PC-9 (cell line): ENCODE measurements at regions not wholly inside any gene's neighbourhood (a gene's known extent, or its start where the extent isn't known, plus 50 kb on each side); places are given as distances from the start of the nearest gene placed in this dataset.

Source experiments
- BruUV-seq: library from RNA; stranded (reverse); fragments of 400-500 nt; replicated peaks from 2 replicates; lab custom pipeline; 2021; lab: Mats Ljungman, UMichigan
- CTCF ChIA-PET: fragments of 300-600 bp; sonication (Branson Sonifier 250); formaldehyde crosslinking; loops from one replicate; lab custom pipeline; 2022; ENCODE audit warnings: antibody characterized with exemption; lab: Charles Lee
- POLR2A ChIA-PET: fragments of 300-600 bp; sonication (Branson Sonifier 250); formaldehyde crosslinking; loops from one replicate; lab custom pipeline; 2022; ENCODE audit warnings: antibody characterized with exemption; ENCODE audit not compliant: unreplicated experiment; lab: Charles Lee
- DNase-seq, 2 experiments: peaks; one replicate each; pipeline versions ENCODE4 v3.0.0 to v3.0.0-alpha.2; 2015 to 2022; ENCODE audit warnings: mixed read lengths in 1 of 2
- H2AFZ ChIP-seq: fragments of 200-600 bp; sonication (generic); 2 replicates; pipeline ENCODE4 v1.8.1; 2017; ENCODE audit warnings: antibody characterized with exemption
- H3F3A ChIP-seq: fragments of 200-600 bp; sonication (generic); 2 replicates; pipeline ENCODE4 v1.8.1; 2017; ENCODE audit warnings: antibody characterized with exemption, mild to moderate bottlenecking, low read depth; ENCODE audit not compliant: insufficient read depth
- H3K27ac ChIP-seq: fragments of 200-600 bp; sonication (generic); 2 replicates; pipeline ENCODE4 v1.6.1; 2016; ENCODE audit warnings: mixed run types
- H3K27me3 ChIP-seq: fragments of 200-600 bp; sonication (generic); 2 replicates; pipeline ENCODE4 v1.6.1; 2016; ENCODE audit warnings: low read depth, mixed run types; ENCODE audit not compliant: insufficient read depth
- H3K36me3 ChIP-seq: fragments of 200-600 bp; sonication (generic); 2 replicates; pipeline ENCODE4 v1.6.1; 2016; ENCODE audit warnings: low read depth, mixed run types
- H3K4me1 ChIP-seq: fragments of 200-600 bp; sonication (generic); replicated peaks from 2 replicates; pipeline ENCODE4 v1.6.1; 2016; ENCODE audit warnings: mixed run types; ENCODE audit not compliant: insufficient read depth
- H3K4me2 ChIP-seq: fragments of 200-600 bp; sonication (generic); 2 replicates; pipeline ENCODE4 v1.6.1; 2017; ENCODE audit warnings: mixed run types
- H3K4me3 ChIP-seq: fragments of 200-600 bp; sonication (generic); 2 replicates; pipeline ENCODE4 v1.6.1; 2016; ENCODE audit warnings: mixed run types
- H3K79me2 ChIP-seq: fragments of 200-600 bp; sonication (generic); 2 replicates; pipeline ENCODE4 v1.6.1; 2017; ENCODE audit warnings: low read depth, mixed run types
- H3K9me2 ChIP-seq: fragments of 200-600 bp; sonication (generic); 2 replicates; pipeline ENCODE4 v1.8.1; 2017; ENCODE audit warnings: mild to moderate bottlenecking; ENCODE audit not compliant: insufficient read depth
- H3K9me3 ChIP-seq: fragments of 200-600 bp; sonication (generic); 2 replicates; pipeline ENCODE4 v1.8.1; 2016; ENCODE audit warnings: low read depth; ENCODE audit not compliant: insufficient read depth
- H4K20me1 ChIP-seq: fragments of 200-600 bp; sonication (generic); 2 replicates; pipeline ENCODE4 v1.8.1; 2017; ENCODE audit not compliant: insufficient read depth
- CTCF ChIP-seq: fragments of 200-600 bp; sonication (generic); conservative IDR thresholded peaks from 2 replicates; pipeline ENCODE4 v1.6.1; 2017; ENCODE audit warnings: mixed run types, antibody characterized with exemption, mild to moderate bottlenecking, moderate library complexity
- EZH2 ChIP-seq: fragments of 200-600 bp; sonication (generic); IDR thresholded peaks from 2 replicates; pipeline ENCODE4 v1.8.0; 2017; ENCODE audit warnings: antibody characterized with exemption, low read depth
- intact Hi-C: fragments of 100-400 bp; cut with micrococcal nuclease; formaldehyde crosslinking; loops from one replicate; pipeline ENCODE4 v1.10.0; 2022; ENCODE audit not compliant: unreplicated experiment

- no peaks in the 10 kb centered on the region for H3K79me2 ChIP-seq
- H3K4me3 ChIP-seq: no peak overlapping the region
- intact Hi-C loops: no loop called here
- no peak overlapping the region for H2AFZ ChIP-seq
- no peak for DNase-seq
- POLR2A ChIA-PET: no interaction called here
- CTCF ChIA-PET: no interaction called here
- no peak overlapping the region for H3K27ac ChIP-seq
- H3K4me2 ChIP-seq: no peak overlapping the region
- no peaks in the 10 kb centered on the region; the same call in 1 of the 2 replicates for H4K20me1 ChIP-seq
- no peaks in the 10 kb centered on the region; the same call in 1 of the 2 replicates for H3F3A ChIP-seq
- no peaks in the 10 kb centered on the region for H3K9me3 ChIP-seq
- H3K9me2 ChIP-seq: no peaks in the 10 kb centered on the region
- H3K36me3 ChIP-seq: 0 out of 2 replicates have a peak, but pooled peaks cover 8% of the 10 kb centered on the region
- no peaks in the 10 kb centered on the region for H3K4me1 ChIP-seq
- no peaks in the 10 kb centered on the region for H3K27me3 ChIP-seq
- TF ChIP-seq CTCF: no peak
- no peak for TF ChIP-seq EZH2
- BruUV-seq: no TSS peak
These were observed 296.6 kb upstream of the NETO1 start for GRCh38 chr18:73164430-73164829.

GRCh38 chr18:73163236-73163635 is 295.4 kb upstream of the NETO1 start:
- Histone ChIP-seq H3K4me1 (no peaks in the 10 kb centered on the region), H4K20me1 (no peaks in the 10 kb centered on the region; the same call in 1 of the 2 replicates), H3K36me3 (peaks cover 18% of the 10 kb centered on the region; the same call in 1 of the 2 replicates), H3K79me2 (no peaks in the 10 kb centered on the region), H3F3A (no peaks in the 10 kb centered on the region), H3K27me3 (no peaks in the 10 kb centered on the region), H3K4me2 (no peak overlapping the region), H3K9me2 (no peaks in the 10 kb centered on the region), H3K4me3 (no peak overlapping the region), H3K9me3 (no peaks in the 10 kb centered on the region), H2AFZ (no peak overlapping the region), H3K27ac (no peak overlapping the region)
- intact Hi-C loops: no loop called here
- no peak for DNase-seq
- ChIA-PET POLR2A (no interaction called here), CTCF (no interaction called here)
- no TSS peak for BruUV-seq
- TF ChIP-seq EZH2 (no peak), CTCF (no peak)

- no peaks in the 10 kb centered on the region for H3F3A ChIP-seq
- H3K9me2 ChIP-seq: no peaks in the 10 kb centered on the region
- intact Hi-C loops: no loop called here
- H3K4me3 ChIP-seq: no peak overlapping the region
- BruUV-seq: no TSS peak
- no peaks in the 10 kb centered on the region for H3K27me3 ChIP-seq
- H2AFZ ChIP-seq: no peak overlapping the region
- peaks cover 22% of the 10 kb centered on the region; the same call in 1 of the 2 replicates for H3K36me3 ChIP-seq
- no peaks in the 10 kb centered on the region for H3K4me1 ChIP-seq
- H3K9me3 ChIP-seq: no peaks in the 10 kb centered on the region
- no peaks in the 10 kb centered on the region for H4K20me1 ChIP-seq
- TF ChIP-seq CTCF (no peak), EZH2 (no peak)
- no peak overlapping the region for H3K27ac ChIP-seq
- no peaks in the 10 kb centered on the region for H3K79me2 ChIP-seq
- no peak overlapping the region for H3K4me2 ChIP-seq
- POLR2A ChIA-PET: no interaction called here
- CTCF ChIA-PET: no interaction called here
- no peak for DNase-seq
These were observed 288.3 kb upstream of the NETO1 start for GRCh38 chr18:73156117-73156516.
